GM21786 (cell line): ENCODE measurements at regions not wholly inside any gene's neighbourhood (a gene's known extent, or its start where the extent isn't known, plus 50 kb on each side); places are given as distances from the start of the nearest gene placed in this dataset.
"Not testable (repeated sequence)": the region's sequence is repeated elsewhere in the genome, so short reads cannot be mapped to it uniquely, and the experiment has no call there.

Experiments used
- ATAC-seq: cut with Tn5 transposase; IDR thresholded peaks from one replicate; pipeline ENCODE4 v1.9.1; 2021; ENCODE audit not compliant: unreplicated experiment

GRCh38 chr14:87734577-87735360 is 258.2 kb downstream of the GALC start:
- ATAC-seq: not testable (repeated sequence)

- ATAC-seq: not testable (repeated sequence)
These were observed 259.9 kb downstream of the GALC start for GRCh38 chr14:87733115-87733514.

- no peak for ATAC-seq
These were observed 260.4 kb downstream of the GALC start for GRCh38 chr14:87732562-87732961.

GRCh38 chr14:87725318-87725717 is 267.7 kb downstream of the GALC start:
- ATAC-seq: no peak

GRCh38 chr14:87712396-87713090 is 280.4 kb downstream of the GALC start:
- no peak for ATAC-seq

- ATAC-seq: no peak
These were observed 287.5 kb downstream of the GALC start for GRCh38 chr14:87705439-87705896.

- ATAC-seq: no peak
These were observed 294.5 kb downstream of the GALC start for GRCh38 chr14:87698481-87698880.

GRCh38 chr14:87696485-87696884 is 296.5 kb downstream of the GALC start:
- no peak for ATAC-seq

- ATAC-seq: no peak
These were observed 301.7 kb downstream of the GALC start for GRCh38 chr14:87691042-87691881.

- no peak for ATAC-seq
These were observed 302.8 kb downstream of the GALC start for GRCh38 chr14:87690076-87690613.

GRCh38 chr14:87688524-87688923 is 304.5 kb downstream of the GALC start:
- no peak for ATAC-seq

GRCh38 chr14:87687420-87687819 is 305.6 kb downstream of the GALC start:
- ATAC-seq: no peak

- ATAC-seq: no peak
These were observed 306.2 kb downstream of the GALC start for GRCh38 chr14:87686746-87687145.

GRCh38 chr14:87679866-87680265 is 313.1 kb downstream of the GALC start:
- ATAC-seq: no peak

- ATAC-seq: no peak
These were observed 314.4 kb downstream of the GALC start for GRCh38 chr14:87678624-87679023.

- no peak for ATAC-seq
These were observed 316.1 kb downstream of the GALC start for GRCh38 chr14:87676814-87677437.

GRCh38 chr14:87667659-87668058 is 325.3 kb downstream of the GALC start:
- no peak for ATAC-seq

- ATAC-seq: no peak
These were observed 336.7 kb downstream of the GALC start for GRCh38 chr14:87656315-87656714.

- no peak for ATAC-seq
These were observed 340.7 kb downstream of the GALC start for GRCh38 chr14:87652278-87652677.

GRCh38 chr14:87644689-87645088 is 348.3 kb downstream of the GALC start:
- no peak for ATAC-seq

GRCh38 chr14:87643005-87643404 is 350.0 kb downstream of the GALC start:
- ATAC-seq: no peak
